HCT116 (cell line): ENCODE measurements at regions not wholly inside any gene's neighbourhood (a gene's known extent, or its start where the extent isn't known, plus 50 kb on each side); places are given as distances from the start of the nearest gene placed in this dataset.

Source experiments
- ATAC-seq: fragments of 200-7000 bp; cut with Tn5 transposase; 2 replicates; pipeline ENCODE4 v1.9.1; 2020; ENCODE audit warnings: mild to moderate bottlenecking, moderate library complexity
- BruUV-seq: library from RNA; stranded (reverse); fragments of 400-500 nt; replicated peaks from 2 replicates; lab custom pipeline; 2021; lab: Mats Ljungman, UMichigan
- CTCF ChIA-PET: fragments of 300-600 bp; sonication (Branson Sonifier 250); formaldehyde crosslinking; loops from one replicate; lab custom pipeline; 2021; ENCODE audit warnings: antibody characterized with exemption; lab: Charles Lee
- POLR2A ChIA-PET: fragments of 300-600, 350-600 bp; sonication (Branson Sonifier 250); formaldehyde crosslinking; loops from one replicate; lab custom pipeline; 2021; ENCODE audit warnings: antibody characterized with exemption; lab: Charles Lee
- RAD21 ChIA-PET, 2 experiments: fragments of 300-600 bp; sonication (Branson Sonifier 250); formaldehyde crosslinking; loops; one replicate each; lab custom pipeline; 2023; ENCODE audit warnings: low total read pairs in 2 of 2; ENCODE audit not compliant: uncharacterized antibody in 2 of 2, unreplicated experiment in 2 of 2, low non-redundant PET in 1 of 2; lab: Charles Lee
- DNase-seq: peaks from one replicate; pipeline ENCODE4 v3.0.0-alpha.2; 2010; ENCODE audit warnings: low read depth, low spot score
- H2AFZ ChIP-seq: fragments of 200-600 bp; shearing (Covaris generic), sonication (generic); 2 replicates; pipeline ENCODE4 v1.6.1; 2017; ENCODE audit warnings: low read depth, mixed run types, mixed read lengths, antibody characterized with exemption, low read length; ENCODE audit not compliant: poor library complexity, severe bottlenecking
- H3K27ac ChIP-seq: 2 replicates; pipeline ENCODE4 v1.5.1; 2012; ENCODE audit warnings: low read depth, low read length
- H3K27me3 ChIP-seq: fragments of 200-600 bp; sonication (generic); 2 replicates; pipeline ENCODE4 v1.6.1; 2016; ENCODE audit warnings: mixed run types, low read length, mixed read lengths; ENCODE audit not compliant: insufficient read depth
- H3K36me3 ChIP-seq, 2 experiments: fragments of 200-500 bp in 1 of 2; fragments of 200-600 bp in 1 of 2; sonication (Bioruptor generic) in 1 of 2; sonication (generic) in 1 of 2; 2 replicates each; pipeline versions ENCODE4 v1.5.1 to v1.6.1; 2014 to 2016; ENCODE audit warnings: low read length in 2 of 2, inconsistent platforms in 1 of 2, mixed read lengths in 1 of 2, mixed run types in 1 of 2; ENCODE audit not compliant: insufficient read depth in 2 of 2, control insufficient read depth in 1 of 2
- H3K4me1 ChIP-seq, 2 experiments: fragments of 200-600 bp in 1 of 2; sonication (generic) in 1 of 2; 2 replicates each; pipeline versions ENCODE4 v1.5.1 to v1.6.1; 2012 to 2017; ENCODE audit warnings: low read length in 2 of 2, inconsistent platforms in 1 of 2, mild to moderate bottlenecking in 1 of 2, mixed read lengths in 1 of 2, mixed run types in 1 of 2, moderate library complexity in 1 of 2; ENCODE audit not compliant: insufficient read depth in 2 of 2, control insufficient read depth in 1 of 2
- H3K4me2 ChIP-seq: fragments of 200-600 bp; sonication (generic); 2 replicates; pipeline ENCODE4 v1.6.1; 2017; ENCODE audit warnings: mixed run types, low read length, mixed read lengths
- H3K4me3 ChIP-seq, 2 experiments: fragments of 200-600 bp in 1 of 2; sonication (generic) in 1 of 2; replicated peaks in 1 of 2; 2 replicates each; pipeline ENCODE4 v1.5.1; 2011 to 2016; ENCODE audit warnings: low read length in 2 of 2, control low read depth in 1 of 2, low read depth in 1 of 2, mild to moderate bottlenecking in 1 of 2, mixed read lengths in 1 of 2, mixed run types in 1 of 2
- H3K79me2 ChIP-seq: fragments of 200-600 bp; sonication (generic); 2 replicates; pipeline ENCODE4 v1.6.1; 2017; ENCODE audit warnings: mild to moderate bottlenecking, mixed run types, low read length, moderate library complexity, mixed read lengths; ENCODE audit not compliant: insufficient read depth
- H3K9ac ChIP-seq: fragments of 200-600 bp; sonication (generic); 2 replicates; pipeline ENCODE4 v1.6.1; 2016; ENCODE audit warnings: low read length, mixed read lengths
- H3K9me2 ChIP-seq: fragments of 200-600 bp; sonication (generic), shearing (Covaris generic); 2 replicates; pipeline ENCODE4 v1.6.1; 2017; ENCODE audit warnings: mixed run types, mild to moderate bottlenecking, moderate library complexity; ENCODE audit not compliant: insufficient read depth
- H3K9me3 ChIP-seq, 2 experiments: fragments of 200-500 bp in 1 of 2; fragments of 200-600 bp in 1 of 2; sonication (Bioruptor generic) in 1 of 2; sonication (generic) in 1 of 2; 2 replicates each; pipeline ENCODE4 v1.6.1; 2014 to 2017; ENCODE audit warnings: low read length in 2 of 2, mixed read lengths in 2 of 2, inconsistent platforms in 1 of 2, low read depth in 1 of 2, mild to moderate bottlenecking in 1 of 2, mixed run types in 1 of 2, moderate library complexity in 1 of 2; ENCODE audit not compliant: control insufficient read depth in 1 of 2, insufficient read depth in 1 of 2
- H4K20me1 ChIP-seq: fragments of 200-600 bp; sonication (generic), shearing (Covaris generic); 2 replicates; pipeline ENCODE4 v1.6.1; 2017; ENCODE audit warnings: mixed run types, mild to moderate bottlenecking, moderate library complexity; ENCODE audit not compliant: insufficient read depth
- CBX3 ChIP-seq: IDR thresholded peaks from 2 replicates; pipeline ENCODE4 v1.6.1; 2012; ENCODE audit warnings: low read depth
- CEBPB ChIP-seq: IDR thresholded peaks from 2 replicates; pipeline ENCODE4 v1.6.1; 2012; ENCODE audit warnings: low read depth
- ELF1 ChIP-seq: IDR thresholded peaks from 2 replicates; pipeline ENCODE4 v1.6.1; 2012; ENCODE audit warnings: low read depth, borderline replicate concordance
- POLR2A ChIP-seq: IDR thresholded peaks from 2 replicates; pipeline ENCODE4 v1.7.0; 2011; ENCODE audit warnings: borderline replicate concordance; ENCODE audit not compliant: insufficient read depth, insufficient read length; ENCODE audit errors: extremely low read depth
- intact Hi-C: fragments of 100-400 bp; cut with micrococcal nuclease; formaldehyde crosslinking; loops from 2 replicates; pipeline ENCODE4 v1.10.0; 2022

- CTCF ChIA-PET, result no interaction called here
- Histone ChIP-seq H3K4me1 (no peaks in the 10 kb centered on the region), H3K27ac (no peak overlapping the region), H3K4me2 (no peak overlapping the region), H3K79me2 (no peaks in the 10 kb centered on the region), H3K36me3 (no peaks in the 10 kb centered on the region), H4K20me1 (no peaks in the 10 kb centered on the region), H3K9me2 (no peaks in the 10 kb centered on the region), H3K9me3 (no peaks in the 10 kb centered on the region), H3K9ac (no peak overlapping the region), H3K4me3 (no peak overlapping the region), H3K27me3 (no peaks in the 10 kb centered on the region), H2AFZ (no peak overlapping the region)
- ATAC-seq, result no peak
- no peak for DNase-seq
- POLR2A ChIA-PET, result no interaction called here
- no TSS peak for BruUV-seq
- intact Hi-C loops, result no loop called here
- RAD21 ChIA-PET, result no interaction called here
- peak; percentile 58 for TF ChIP-seq CEBPB
- TF ChIP-seq CBX3, result no peak
These were observed 73.7 kb upstream of the BAIAP2L1 start for GRCh38 chr7:98474558-98474957.

DNA sequence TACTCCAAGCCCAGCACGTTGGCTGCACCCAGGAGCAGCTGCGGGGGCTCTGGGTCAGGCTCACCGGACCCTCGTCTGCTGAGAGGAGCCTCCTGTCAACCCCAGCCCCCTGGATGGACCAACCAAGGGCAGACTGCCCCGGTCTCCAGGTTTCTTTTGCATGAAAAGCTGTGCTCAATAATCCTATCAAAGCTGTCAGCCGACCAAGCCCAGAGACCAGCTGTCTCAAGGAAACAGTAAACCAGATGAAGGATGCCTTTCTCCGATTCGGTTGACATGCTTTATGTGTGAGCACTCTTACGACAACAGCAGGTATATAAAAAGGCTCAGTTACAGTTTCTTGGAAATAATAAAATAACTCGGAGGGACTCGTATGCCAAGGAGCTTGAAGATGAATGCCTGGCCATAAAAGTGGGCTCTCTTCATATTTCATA lies 71.6 kb upstream of the BAIAP2L1 start:
- ChIA-PET CTCF (no interaction called here), POLR2A (interaction anchor here (0.7 kb wide), 1 partner anchor 72 kb away, joined by 3 read pairs; the partner anchor contains the start of gene BAIAP2L1), RAD21 (no interaction called here)
- intact Hi-C loops, result no loop called here
- no peaks in the 10 kb centered on the region for H3K9me3 ChIP-seq
- no peak for TF ChIP-seq ELF1
- TF ChIP-seq POLR2A, result no peak
- no peak overlapping the region for H3K4me2 ChIP-seq
- no peaks in the 10 kb centered on the region for H3K27me3 ChIP-seq
- H3K9me2 ChIP-seq, result no peaks in the 10 kb centered on the region
- H3K27ac ChIP-seq, result no peak overlapping the region
- DNase-seq (no peak), ATAC-seq (no peak)
- H3K36me3 ChIP-seq, result no peaks in the 10 kb centered on the region
- H4K20me1 ChIP-seq, result no peaks in the 10 kb centered on the region
- no peak overlapping the region for H3K4me3 ChIP-seq
- no peak overlapping the region for H3K9ac ChIP-seq
- no peak overlapping the region for H2AFZ ChIP-seq
- no peaks in the 10 kb centered on the region for H3K4me1 ChIP-seq
- no TSS peak for BruUV-seq
- H3K79me2 ChIP-seq, result no peaks in the 10 kb centered on the region
